Endothelial cell of umbilical vein (primary cell): ENCODE measurements at regions not wholly inside any gene's neighbourhood (a gene's known extent, or its start where the extent isn't known, plus 50 kb on each side); places are given as distances from the start of the nearest gene placed in this dataset.

Experiments
- EZH2 ChIP-seq: IDR thresholded peaks from 2 replicates; pipeline ENCODE4 v1.6.1; 2012; ENCODE audit warnings: borderline replicate concordance, low read depth, mild to moderate bottlenecking, moderate library complexity, low read length, inconsistent platforms; ENCODE audit not compliant: severe bottlenecking
- FOS ChIP-seq: IDR thresholded peaks from 2 replicates; pipeline ENCODE4 v1.6.1; 2011; ENCODE audit warnings: mild to moderate bottlenecking, low read length, moderate library complexity, borderline replicate concordance; ENCODE audit not compliant: insufficient read depth
- POLR2A ChIP-seq: IDR thresholded peaks from 2 replicates; pipeline ENCODE4 v1.6.1; 2012; ENCODE audit warnings: low read depth, mild to moderate bottlenecking, control low read depth, low read length
- TF ChIP-seq, protein P1 (sequence below), 2 donors: IDR thresholded peaks; 1 replicate in 1 of 2; 2 replicates in 1 of 2; pipeline ENCODE4 v1.5.1; 2011; ENCODE audit warnings: low read length in 2 of 2, mild to moderate bottlenecking in 2 of 2, moderate library complexity in 2 of 2, control low read depth in 1 of 2, inconsistent platforms in 1 of 2, low read depth in 1 of 2; ENCODE audit not compliant: insufficient read depth in 1 of 2; ENCODE audit errors: extremely low read depth in 1 of 2
- TF ChIP-seq, protein P2 (sequence below): IDR thresholded peaks from 2 replicates; pipeline ENCODE4 v1.6.1; 2011; ENCODE audit not compliant: insufficient read depth, insufficient read length

DNA sequence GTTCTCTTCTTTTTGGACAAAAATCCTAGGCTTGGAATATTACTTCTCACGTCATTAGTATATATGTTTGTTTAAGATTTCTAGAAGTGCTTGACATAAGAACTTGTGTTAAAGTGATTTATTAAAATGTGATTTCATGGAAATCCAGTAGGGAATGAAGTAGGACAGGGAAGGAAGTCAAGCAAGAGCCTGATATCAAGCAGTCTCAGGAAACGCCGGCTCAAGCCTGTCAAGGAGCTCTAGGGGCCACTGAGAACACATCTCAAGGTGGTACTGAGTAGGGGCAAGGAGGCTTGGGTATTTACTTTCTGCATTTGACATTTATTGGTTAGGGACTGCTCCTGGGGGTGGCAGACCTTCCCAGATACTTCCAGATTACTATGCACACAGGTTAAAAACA lies 920.9 kb upstream of the GJE1 start:
- TF ChIP-seq, protein P1, sequence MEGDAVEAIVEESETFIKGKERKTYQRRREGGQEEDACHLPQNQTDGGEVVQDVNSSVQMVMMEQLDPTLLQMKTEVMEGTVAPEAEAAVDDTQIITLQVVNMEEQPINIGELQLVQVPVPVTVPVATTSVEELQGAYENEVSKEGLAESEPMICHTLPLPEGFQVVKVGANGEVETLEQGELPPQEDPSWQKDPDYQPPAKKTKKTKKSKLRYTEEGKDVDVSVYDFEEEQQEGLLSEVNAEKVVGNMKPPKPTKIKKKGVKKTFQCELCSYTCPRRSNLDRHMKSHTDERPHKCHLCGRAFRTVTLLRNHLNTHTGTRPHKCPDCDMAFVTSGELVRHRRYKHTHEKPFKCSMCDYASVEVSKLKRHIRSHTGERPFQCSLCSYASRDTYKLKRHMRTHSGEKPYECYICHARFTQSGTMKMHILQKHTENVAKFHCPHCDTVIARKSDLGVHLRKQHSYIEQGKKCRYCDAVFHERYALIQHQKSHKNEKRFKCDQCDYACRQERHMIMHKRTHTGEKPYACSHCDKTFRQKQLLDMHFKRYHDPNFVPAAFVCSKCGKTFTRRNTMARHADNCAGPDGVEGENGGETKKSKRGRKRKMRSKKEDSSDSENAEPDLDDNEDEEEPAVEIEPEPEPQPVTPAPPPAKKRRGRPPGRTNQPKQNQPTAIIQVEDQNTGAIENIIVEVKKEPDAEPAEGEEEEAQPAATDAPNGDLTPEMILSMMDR (IDR thresholded peaks at IDR 0.05; ENCODE audit: extremely low read depth in 1 of 2, insufficient read depth in 1 of 2, low read depth in 1 of 2, low read length in 2 of 2), result no peak
- TF ChIP-seq FOS, result no peak
- TF ChIP-seq, protein P2, sequence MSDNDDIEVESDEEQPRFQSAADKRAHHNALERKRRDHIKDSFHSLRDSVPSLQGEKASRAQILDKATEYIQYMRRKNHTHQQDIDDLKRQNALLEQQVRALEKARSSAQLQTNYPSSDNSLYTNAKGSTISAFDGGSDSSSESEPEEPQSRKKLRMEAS, result no peak
- TF ChIP-seq POLR2A, result no peak
- no peak for TF ChIP-seq EZH2
